GM19395 (cell line): ENCODE measurements at regions not wholly inside any gene's neighbourhood (a gene's known extent, or its start where the extent isn't known, plus 50 kb on each side); places are given as distances from the start of the nearest gene placed in this dataset.
"Not testable (repeated sequence)": the region's sequence is repeated elsewhere in the genome, so short reads cannot be mapped to it uniquely, and the experiment has no call there.

Experiments
- ATAC-seq: cut with Tn5 transposase; IDR thresholded peaks from one replicate; pipeline ENCODE4 v1.9.1; 2021; ENCODE audit warnings: mild to moderate bottlenecking, moderate library complexity; ENCODE audit not compliant: unreplicated experiment

- not testable (repeated sequence) for ATAC-seq
Measured at GRCh38 chr15:20625469-20625868, 83.9 kb upstream of the GOLGA6L6 start.

GRCh38 chr15:20624085-20624484 lies 82.5 kb upstream of the GOLGA6L6 start:
- ATAC-seq, result not testable (repeated sequence)

- not testable (repeated sequence) for ATAC-seq
Measured at GRCh38 chr15:20622117-20622516, 80.5 kb upstream of the GOLGA6L6 start.

- ATAC-seq, result not testable (repeated sequence)
Measured at GRCh38 chr15:20614549-20614948, 72.9 kb upstream of the GOLGA6L6 start.

- ATAC-seq, result not testable (repeated sequence)
Measured at GRCh38 chr15:20612796-20613195, 71.2 kb upstream of the GOLGA6L6 start.

GRCh38 chr15:20612356-20612755 lies 70.8 kb upstream of the GOLGA6L6 start:
- ATAC-seq, result not testable (repeated sequence)

- ATAC-seq, result not testable (repeated sequence)
Measured at GRCh38 chr15:20611667-20612290, 70.2 kb upstream of the GOLGA6L6 start.

GRCh38 chr15:20608179-20608578 lies 66.6 kb upstream of the GOLGA6L6 start:
- not testable (repeated sequence) for ATAC-seq

GRCh38 chr15:20597245-20597644 lies 55.6 kb upstream of the GOLGA6L6 start:
- ATAC-seq, result not testable (repeated sequence)

GRCh38 chr15:20594219-20594618 lies 52.6 kb upstream of the GOLGA6L6 start:
- not testable (repeated sequence) for ATAC-seq

GRCh38 chr15:20591936-20592335 lies 50.3 kb upstream of the GOLGA6L6 start:
- not testable (repeated sequence) for ATAC-seq
